CD14-positive monocyte (primary cell): ENCODE measurements at regions not wholly inside any gene's neighbourhood (a gene's known extent, or its start where the extent isn't known, plus 50 kb on each side); places are given as distances from the start of the nearest gene placed in this dataset.

Experiments
- DNase-seq, 3 donors: peaks; one replicate each; pipeline ENCODE4 v3.0.0-alpha.2; 2011 to 2022
- H2AFZ ChIP-seq: 2 replicates; pipeline ENCODE4 v1.6.0; 2012; ENCODE audit warnings: mild to moderate bottlenecking, low read depth, low read length, inconsistent platforms; ENCODE audit not compliant: insufficient read depth, poor library complexity, severe bottlenecking
- H3K27ac ChIP-seq, 2 donors: 1 replicate in 1 of 2; 2 replicates in 1 of 2; pipeline ENCODE4 v1.5.1; 2012 to 2013; ENCODE audit warnings: low read length in 2 of 2, control low read depth in 1 of 2, inconsistent platforms in 1 of 2, low read depth in 1 of 2, mild to moderate bottlenecking in 1 of 2
- H3K27me3 ChIP-seq, 2 donors: one replicate each; pipeline versions ENCODE4 v1.6.0 to v1.6.1; 2011 to 2013; ENCODE audit warnings: low read length in 2 of 2; ENCODE audit not compliant: control insufficient read depth in 2 of 2, insufficient read depth in 2 of 2
- H3K36me3 ChIP-seq, 2 donors: replicated peaks in 1 of 2; 1 replicate in 1 of 2; 2 replicates in 1 of 2; pipeline versions ENCODE4 v1.5.1 to v1.6.1; 2012 to 2013; ENCODE audit warnings: low read length in 2 of 2, control low read depth in 1 of 2, inconsistent platforms in 1 of 2, mild to moderate bottlenecking in 1 of 2; ENCODE audit not compliant: insufficient read depth in 2 of 2, control insufficient read depth in 1 of 2
- H3K4me1 ChIP-seq, 2 donors: 1 replicate in 1 of 2; 2 replicates in 1 of 2; pipeline versions ENCODE4 v1.5.1 to v1.6.1; 2012 to 2013; ENCODE audit warnings: low read length in 2 of 2, control low read depth in 1 of 2, inconsistent platforms in 1 of 2, mild to moderate bottlenecking in 1 of 2, moderate library complexity in 1 of 2; ENCODE audit not compliant: insufficient read depth in 2 of 2, control insufficient read depth in 1 of 2
- H3K4me2 ChIP-seq: replicated peaks from 2 replicates; pipeline ENCODE3; 2012; ENCODE audit warnings: low read length, moderate library complexity, mild to moderate bottlenecking; ENCODE audit not compliant: poor library complexity, severe bottlenecking; ENCODE audit errors: extremely low read depth
- H3K4me3 ChIP-seq, 3 experiments: fragments of 200-600 bp in 1 of 3; sonication (generic) in 1 of 3; replicated peaks in 1 of 3; 1 replicate in 2 of 3; 2 replicates in 1 of 3; pipeline ENCODE4 v1.5.1; 2011 to 2013; ENCODE audit warnings: low read length in 3 of 3, mild to moderate bottlenecking in 3 of 3, control low read depth in 2 of 3, low read depth in 2 of 3, inconsistent platforms in 1 of 3, moderate library complexity in 1 of 3
- H3K79me2 ChIP-seq: 2 replicates; pipeline ENCODE4 v1.6.0; 2012; ENCODE audit warnings: mild to moderate bottlenecking, control low read depth, inconsistent platforms, low read length, moderate library complexity; ENCODE audit not compliant: insufficient read depth
- H3K9ac ChIP-seq: 2 replicates; pipeline ENCODE4 v1.6.0; 2017; ENCODE audit warnings: low read length, mild to moderate bottlenecking; ENCODE audit not compliant: insufficient read depth, poor library complexity, severe bottlenecking
- H3K9me3 ChIP-seq, 2 donors: replicated peaks in 1 of 2; 1 replicate in 1 of 2; 2 replicates in 1 of 2; pipeline versions ENCODE4 v1.5.1 to v1.6.1; 2012 to 2013; ENCODE audit warnings: low read length in 2 of 2, control low read depth in 1 of 2; ENCODE audit not compliant: control insufficient read depth in 1 of 2, insufficient read depth in 1 of 2
- H4K20me1 ChIP-seq: 2 replicates; pipeline ENCODE4 v1.6.0; 2012; ENCODE audit warnings: mild to moderate bottlenecking, low read length, control low read depth, moderate library complexity; ENCODE audit not compliant: insufficient read depth
- H3K27ac Mint-ChIP-seq, 7 donors: one replicate each; pipeline ENCODE4 v1.8.0; 2020; ENCODE audit warnings: mild to moderate bottlenecking in 7 of 7, mixed read lengths in 7 of 7, moderate library complexity in 6 of 7, inconsistent platforms in 2 of 7
- H3K27me3 Mint-ChIP-seq, 3 donors: one replicate each; pipeline ENCODE4 v1.8.0; 2021 to 2022; ENCODE audit warnings: low read depth in 3 of 3, mild to moderate bottlenecking in 3 of 3, mixed read lengths in 3 of 3, moderate library complexity in 3 of 3, inconsistent platforms in 1 of 3
- H3K36me3 Mint-ChIP-seq, 2 donors: one replicate each; pipeline ENCODE4 v1.8.0; 2020; ENCODE audit warnings: mixed read lengths in 2 of 2, inconsistent platforms in 1 of 2, mild to moderate bottlenecking in 1 of 2
- H3K4me1 Mint-ChIP-seq: one replicate; pipeline ENCODE4 v1.8.0; 2020; ENCODE audit warnings: mild to moderate bottlenecking, mixed read lengths
- H3K4me3 Mint-ChIP-seq, 2 donors: one replicate each; pipeline ENCODE4 v1.8.0; 2020; ENCODE audit warnings: mild to moderate bottlenecking in 2 of 2, mixed read lengths in 2 of 2, moderate library complexity in 1 of 2
- H3K9me3 Mint-ChIP-seq, 7 donors: one replicate each; pipeline ENCODE4 v1.8.0; 2020 to 2022; ENCODE audit warnings: mixed read lengths in 7 of 7, mild to moderate bottlenecking in 6 of 7, moderate library complexity in 6 of 7, inconsistent platforms in 2 of 7
- CTCF ChIP-seq: fragments of 200-600 bp; IDR thresholded peaks from one replicate; pipeline ENCODE4 v1.8.0; 2022; ENCODE audit warnings: antibody characterized with exemption, mild to moderate bottlenecking
- WGBS: methylation state at CpG from one replicate; pipeline ENCODE4 v1.1.5; 2013; ENCODE audit warnings: missing lambda C conversion rate; ENCODE audit not compliant: insufficient coverage; 5-methylcytosine and 5-hydroxymethylcytosine counted together
- intact Hi-C, 2 donors: fragments of 100-400 bp; cut with micrococcal nuclease; formaldehyde crosslinking; loops; one replicate each; pipeline versions ENCODE4 v1.15.0 to v1.15.1; 2023

GRCh38 chr18:22279741-22280452 is 110.5 kb downstream of the GATA6 start:
- Histone ChIP-seq H3K4me1 (peaks cover 8 to 10% of the 10 kb centered on the region in 2 donors), H3K9me3 (no peaks in the 10 kb centered on the region), H3K27ac (no peak overlapping the region), H3K4me3 (no peak overlapping the region), H3K9ac (no peak overlapping the region), H3K36me3 (no peaks in the 10 kb centered on the region), H4K20me1 (no peaks in the 10 kb centered on the region), H3K4me2 (no peak overlapping the region), H3K79me2 (no peaks in the 10 kb centered on the region), H2AFZ (no peak overlapping the region), H3K27me3 (no peaks in the 10 kb centered on the region)
- Mint-ChIP-seq H3K36me3 (peaks cover 0 to 3% of the 10 kb centered on the region in 2 donors), H3K4me3 (no peak overlapping the region), H3K9me3 (peaks cover 0 to 7% (median 4%) of the 10 kb centered on the region in 7 donors), H3K27me3 (peaks cover 0 to 4% (median 0%) of the 10 kb centered on the region in 3 donors), H3K27ac (peak overlapping the region in 3 of 7 donors; percentile 21 to 51 (median 43)), H3K4me1 (peaks cover 10% of the 10 kb centered on the region)
- DNase-seq = no peak
- no peak for TF ChIP-seq CTCF
- intact Hi-C loops = loop anchor here in 1 of 2 donors (5.0 kb wide), 1 partner anchor 42 kb away; no protein-coding TSS in a partner anchor
- WGBS = 62% methylated on average over 4 of the region's 10 CpGs

DNA sequence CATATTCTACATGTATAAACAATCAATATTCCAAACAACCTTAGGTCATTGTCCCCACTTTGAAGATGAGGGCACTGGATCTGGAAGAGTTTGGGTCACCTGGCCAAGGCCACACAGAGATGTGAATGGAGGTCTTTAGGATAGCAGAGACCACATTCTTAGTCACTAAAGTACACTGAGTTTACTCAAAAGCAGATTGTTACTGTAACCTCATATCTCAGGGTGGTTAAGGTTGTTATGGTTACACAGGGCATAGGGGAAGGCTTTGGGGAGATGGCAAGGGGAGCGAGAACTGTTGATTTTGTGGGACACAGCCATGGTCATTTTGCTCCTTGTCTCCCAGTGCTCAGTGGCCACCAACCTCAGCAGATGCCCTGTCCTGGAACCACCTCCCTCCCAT is 109.4 kb downstream of the GATA6 start:
- no peak overlapping the region for H3K4me2 ChIP-seq
- intact Hi-C loops = loop anchor here in 1 of 2 donors (5.0 kb wide), 1 partner anchor 44 kb away; no protein-coding TSS in a partner anchor
- no peaks in the 10 kb centered on the region for H3K27me3 ChIP-seq
- H4K20me1 ChIP-seq = no peaks in the 10 kb centered on the region
- H3K4me3 ChIP-seq = no peak overlapping the region
- no peaks in the 10 kb centered on the region for H3K36me3 ChIP-seq
- Mint-ChIP-seq H3K4me3 (no peak overlapping the region), H3K27me3 (peaks cover 0 to 4% (median 0%) of the 10 kb centered on the region in 3 donors), H3K4me1 (peaks cover 10% of the 10 kb centered on the region), H3K9me3 (peaks cover 4 to 14% (median 5%) of the 10 kb centered on the region in 7 donors), H3K27ac (no peak overlapping the region), H3K36me3 (peaks cover 0 to 3% of the 10 kb centered on the region in 2 donors)
- H3K27ac ChIP-seq = no peak overlapping the region
- H3K4me1 ChIP-seq = peaks cover 6 to 8% of the 10 kb centered on the region in 2 donors
- WGBS = no CpG with 5 or more reads among the region's 1 CpG
- H2AFZ ChIP-seq = no peak overlapping the region
- DNase-seq = no peak
- no peaks in the 10 kb centered on the region for H3K79me2 ChIP-seq
- no peak overlapping the region for H3K9ac ChIP-seq
- H3K9me3 ChIP-seq = no peaks in the 10 kb centered on the region
- TF ChIP-seq CTCF = no peak
